ENCODE measurements at regions not wholly inside any gene's neighbourhood (a gene's known extent, or its start where the extent isn't known, plus 50 kb on each side); places are given as distances from the start of the nearest gene placed in this dataset.

- TF ChIP-seq TRIM24 (CRISPR knock-in tag; IDR thresholded peaks at IDR 0.05): no peak
- no peak for TF ChIP-seq ZNF333 (CRISPR knock-in tag; IDR thresholded peaks at IDR 0.05; ENCODE audit: borderline replicate concordance)
- no peak for TF ChIP-seq CBX1 (IDR thresholded peaks at IDR 0.05; ENCODE audit: low read depth)
- TF ChIP-seq ZNF441 (CRISPR knock-in tag; IDR thresholded peaks at IDR 0.05; ENCODE audit: borderline replicate concordance): peak; percentile 82
- peak; percentile 77 for TF ChIP-seq FOXA3 (CRISPR knock-in tag; IDR thresholded peaks at IDR 0.05)
- TF ChIP-seq ZBTB34 (CRISPR knock-in tag; IDR thresholded peaks at IDR 0.05): no peak
- TF ChIP-seq ZNF777 (CRISPR knock-in tag; IDR thresholded peaks at IDR 0.05): no peak
- TF ChIP-seq SIX4 (CRISPR knock-in tag; IDR thresholded peaks at IDR 0.05): 0 out of 2 replicates have a peak, but pooled peaks have one; percentile 20
- TF ChIP-seq, protein P1, sequence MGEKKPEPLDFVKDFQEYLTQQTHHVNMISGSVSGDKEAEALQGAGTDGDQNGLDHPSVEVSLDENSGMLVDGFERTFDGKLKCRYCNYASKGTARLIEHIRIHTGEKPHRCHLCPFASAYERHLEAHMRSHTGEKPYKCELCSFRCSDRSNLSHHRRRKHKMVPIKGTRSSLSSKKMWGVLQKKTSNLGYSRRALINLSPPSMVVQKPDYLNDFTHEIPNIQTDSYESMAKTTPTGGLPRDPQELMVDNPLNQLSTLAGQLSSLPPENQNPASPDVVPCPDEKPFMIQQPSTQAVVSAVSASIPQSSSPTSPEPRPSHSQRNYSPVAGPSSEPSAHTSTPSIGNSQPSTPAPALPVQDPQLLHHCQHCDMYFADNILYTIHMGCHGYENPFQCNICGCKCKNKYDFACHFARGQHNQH (CRISPR knock-in tag; IDR thresholded peaks at IDR 0.05): peak; percentile 93
- TF ChIP-seq RERE (CRISPR knock-in tag; IDR thresholded peaks at IDR 0.05; ENCODE audit: low read depth): peak; percentile 15; the same call in 1 of the 2 replicates
- peak; percentile 35; the same call in 1 of the 2 replicates for TF ChIP-seq ZNF3 (CRISPR knock-in tag; IDR thresholded peaks at IDR 0.05)
- TF ChIP-seq ZBTB39 (CRISPR knock-in tag; IDR thresholded peaks at IDR 0.05): no peak
- TF ChIP-seq ZNF292 (CRISPR knock-in tag; IDR thresholded peaks at IDR 0.05; ENCODE audit: borderline replicate concordance, low read depth): peak; percentile 86; the same call in 1 of the 2 replicates
- TF ChIP-seq MED1 (CRISPR knock-in tag; IDR thresholded peaks at IDR 0.05): peak; percentile 89
- TF ChIP-seq, protein P2, sequence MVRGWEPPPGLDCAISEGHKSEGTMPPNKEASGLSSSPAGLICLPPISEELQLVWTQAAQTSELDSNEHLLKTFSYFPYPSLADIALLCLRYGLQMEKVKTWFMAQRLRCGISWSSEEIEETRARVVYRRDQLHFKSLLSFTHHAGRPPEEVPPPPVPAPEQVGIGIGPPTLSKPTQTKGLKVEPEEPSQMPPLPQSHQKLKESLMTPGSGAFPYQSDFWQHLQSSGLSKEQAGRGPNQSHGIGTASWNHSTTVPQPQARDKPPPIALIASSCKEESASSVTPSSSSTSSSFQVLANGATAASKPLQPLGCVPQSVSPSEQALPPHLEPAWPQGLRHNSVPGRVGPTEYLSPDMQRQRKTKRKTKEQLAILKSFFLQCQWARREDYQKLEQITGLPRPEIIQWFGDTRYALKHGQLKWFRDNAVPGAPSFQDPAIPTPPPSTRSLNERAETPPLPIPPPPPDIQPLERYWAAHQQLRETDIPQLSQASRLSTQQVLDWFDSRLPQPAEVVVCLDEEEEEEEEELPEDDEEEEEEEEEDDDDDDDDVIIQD (CRISPR knock-in tag; IDR thresholded peaks at IDR 0.05; ENCODE audit: low read depth): peak; percentile 97; the same call in 1 of the 2 replicates
- no peak; the same call in 1 of the 2 replicates for TF ChIP-seq ZFP36L1 (CRISPR knock-in tag; IDR thresholded peaks at IDR 0.05)
- TF ChIP-seq ZMAT5 (CRISPR knock-in tag; IDR thresholded peaks at IDR 0.05; ENCODE audit: borderline replicate concordance, low read depth): no peak
Measured at GRCh38 chr2:226478109-226478809, 321.4 kb downstream of the IRS1 start (continued).
